ENCODE measurements at regions not wholly inside any gene's neighbourhood (a gene's known extent, or its start where the extent isn't known, plus 50 kb on each side); places are given as distances from the start of the nearest gene placed in this dataset.

DNA sequence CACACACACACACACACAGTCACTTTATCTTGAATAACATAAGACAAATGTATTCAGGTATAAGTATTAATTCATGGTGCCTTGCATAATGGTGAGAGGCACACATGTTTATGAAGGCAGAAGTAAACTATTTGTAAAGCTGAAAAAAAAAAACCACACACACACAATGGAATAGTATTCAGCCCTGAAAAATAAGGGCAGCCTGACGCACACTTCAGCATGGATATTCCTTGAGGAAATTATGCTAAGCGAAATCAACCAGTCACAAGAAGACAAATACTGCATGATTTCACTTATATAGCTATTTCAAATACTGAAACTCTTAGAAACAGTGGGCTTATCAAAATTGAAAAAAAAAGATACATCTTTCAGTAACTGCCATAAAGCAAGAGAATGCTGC lies 200.2 kb upstream of the RBFOX1 start:
- no peak overlapping the region for H2BK15ac ChIP-seq (ENCODE audit: low read depth, low read length)
- no peaks in the 10 kb centered on the region for H4K20me1 ChIP-seq (ENCODE audit: insufficient read depth, low read length)
- no peak overlapping the region for H3K23ac ChIP-seq (ENCODE audit: low read depth, low read length)
- H3K9ac ChIP-seq (ENCODE audit: low read depth, low read length), result no peak overlapping the region
- no peak overlapping the region for H3K18ac ChIP-seq (ENCODE audit: low read depth, low read length)
- H3K79me1 ChIP-seq (ENCODE audit: low read depth in 1 of 2, low read length in 2 of 2), result no peaks in the 10 kb centered on the region
- ChIA-PET CTCF (no interaction called here), POLR2A (ENCODE audit: unreplicated experiment) (interaction anchor here (0.7 kb wide), 1 partner anchor 109 kb away, joined by 7 read pairs; no protein-coding TSS in a partner anchor)
- no peaks in the 10 kb centered on the region for H3K36me3 ChIP-seq (ENCODE audit: control insufficient read depth, insufficient read depth, low read length)
- WGBS, 2 experiments (ENCODE audit: extremely low coverage in 2 of 2, insufficient read length in 1 of 2), result no CpG with 5 or more reads among the region's 2 CpGs
- H3K4me2 ChIP-seq (ENCODE audit: low read depth, low read length), result no peak overlapping the region
- H2AK9ac ChIP-seq (replicated peaks; ENCODE audit: low read depth, low read length, poor library complexity), result no peak overlapping the region
- peaks cover 12% of the 10 kb centered on the region; the same call in 1 of the 2 replicates for H3K9me3 ChIP-seq (ENCODE audit: control insufficient read depth, insufficient read depth, low read length)
- intact Hi-C loops (cut with micrococcal nuclease) (no loop called here), in situ Hi-C loops (cut with MboI; ENCODE audit: low sequenced_read_pairs) (no loop called here), dilution Hi-C loops (cut with HindIII; ENCODE audit: low sequenced_read_pairs, unreplicated experiment) (no loop called here)
- no peak overlapping the region for H3K4ac ChIP-seq (ENCODE audit: low read depth, low read length)
- H3K27me3 ChIP-seq (ENCODE audit: control insufficient read depth, insufficient read depth, low read length), result no peaks in the 10 kb centered on the region
- no peak overlapping the region for H2BK5ac ChIP-seq (ENCODE audit: low read depth, low read length, poor library complexity, severe bottlenecking)
- H3K4me3 ChIP-seq (ENCODE audit: insufficient read depth, low read depth, low read length), result no peak overlapping the region
- no peaks in the 10 kb centered on the region for H3K4me1 ChIP-seq (ENCODE audit: control insufficient read depth, insufficient read depth, low read length)
- no peak overlapping the region for H2AFZ ChIP-seq (replicated peaks; ENCODE audit: low read length, poor library complexity)
- no peak overlapping the region for H3K56ac ChIP-seq (ENCODE audit: extremely low read depth, insufficient read depth, low read length)
- H4K91ac ChIP-seq (ENCODE audit: insufficient read depth, low read depth, low read length), result no peak overlapping the region
- DNase-seq (no peak), ATAC-seq (ENCODE audit: low read depth) (no peak)
- no peak overlapping the region for H4K8ac ChIP-seq (ENCODE audit: low read depth in 2 of 2, low read length in 2 of 2)
- no peaks in the 10 kb centered on the region for H3K9me1 ChIP-seq (ENCODE audit: insufficient read depth, low read length)
- TF ChIP-seq RCOR1 (IDR thresholded peaks at IDR 0.05; ENCODE audit: insufficient replicate concordance, low read length) (no peak), MAFK (IDR thresholded peaks at IDR 0.05; ENCODE audit: low read depth, low read length) (no peak), MAZ (IDR thresholded peaks at IDR 0.05; ENCODE audit: borderline replicate concordance, low read depth, low read length) (no peak), FOS (IDR thresholded peaks at IDR 0.05; ENCODE audit: low read depth, low read length) (no peak), POLR2A (IDR thresholded peaks at IDR 0.05; ENCODE audit: low read depth, low read length) (no peak), RAD21 (IDR thresholded peaks at IDR 0.05; ENCODE audit: low read length) (no peak), CEBPB (IDR thresholded peaks at IDR 0.05; ENCODE audit: low read depth, low read length) (no peak), NFE2L2 (IDR thresholded peaks at IDR 0.05; ENCODE audit: low read depth, low read length) (no peak), RFX5 (IDR thresholded peaks at IDR 0.05; ENCODE audit: low read depth, low read length) (no peak), CHD1 (IDR thresholded peaks at IDR 0.05; ENCODE audit: low read depth, low read length) (no peak), BHLHE40 (IDR thresholded peaks at IDR 0.05; ENCODE audit: low read depth, low read length) (no peak), MXI1 (IDR thresholded peaks at IDR 0.05; ENCODE audit: borderline replicate concordance, low read depth, low read length) (no peak), SMC3 (IDR thresholded peaks at IDR 0.05; ENCODE audit: low read depth, low read length) (no peak)
- TF ChIP-seq, protein P1, sequence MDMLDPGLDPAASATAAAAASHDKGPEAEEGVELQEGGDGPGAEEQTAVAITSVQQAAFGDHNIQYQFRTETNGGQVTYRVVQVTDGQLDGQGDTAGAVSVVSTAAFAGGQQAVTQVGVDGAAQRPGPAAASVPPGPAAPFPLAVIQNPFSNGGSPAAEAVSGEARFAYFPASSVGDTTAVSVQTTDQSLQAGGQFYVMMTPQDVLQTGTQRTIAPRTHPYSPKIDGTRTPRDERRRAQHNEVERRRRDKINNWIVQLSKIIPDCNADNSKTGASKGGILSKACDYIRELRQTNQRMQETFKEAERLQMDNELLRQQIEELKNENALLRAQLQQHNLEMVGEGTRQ (IDR thresholded peaks at IDR 0.05; ENCODE audit: low read depth, low read length), result no peak
- TF ChIP-seq, protein P2, sequence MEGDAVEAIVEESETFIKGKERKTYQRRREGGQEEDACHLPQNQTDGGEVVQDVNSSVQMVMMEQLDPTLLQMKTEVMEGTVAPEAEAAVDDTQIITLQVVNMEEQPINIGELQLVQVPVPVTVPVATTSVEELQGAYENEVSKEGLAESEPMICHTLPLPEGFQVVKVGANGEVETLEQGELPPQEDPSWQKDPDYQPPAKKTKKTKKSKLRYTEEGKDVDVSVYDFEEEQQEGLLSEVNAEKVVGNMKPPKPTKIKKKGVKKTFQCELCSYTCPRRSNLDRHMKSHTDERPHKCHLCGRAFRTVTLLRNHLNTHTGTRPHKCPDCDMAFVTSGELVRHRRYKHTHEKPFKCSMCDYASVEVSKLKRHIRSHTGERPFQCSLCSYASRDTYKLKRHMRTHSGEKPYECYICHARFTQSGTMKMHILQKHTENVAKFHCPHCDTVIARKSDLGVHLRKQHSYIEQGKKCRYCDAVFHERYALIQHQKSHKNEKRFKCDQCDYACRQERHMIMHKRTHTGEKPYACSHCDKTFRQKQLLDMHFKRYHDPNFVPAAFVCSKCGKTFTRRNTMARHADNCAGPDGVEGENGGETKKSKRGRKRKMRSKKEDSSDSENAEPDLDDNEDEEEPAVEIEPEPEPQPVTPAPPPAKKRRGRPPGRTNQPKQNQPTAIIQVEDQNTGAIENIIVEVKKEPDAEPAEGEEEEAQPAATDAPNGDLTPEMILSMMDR (conservative IDR thresholded peaks at IDR 0.05; ENCODE audit: low read depth, low read length), result no peak
- TF ChIP-seq, protein P3, sequence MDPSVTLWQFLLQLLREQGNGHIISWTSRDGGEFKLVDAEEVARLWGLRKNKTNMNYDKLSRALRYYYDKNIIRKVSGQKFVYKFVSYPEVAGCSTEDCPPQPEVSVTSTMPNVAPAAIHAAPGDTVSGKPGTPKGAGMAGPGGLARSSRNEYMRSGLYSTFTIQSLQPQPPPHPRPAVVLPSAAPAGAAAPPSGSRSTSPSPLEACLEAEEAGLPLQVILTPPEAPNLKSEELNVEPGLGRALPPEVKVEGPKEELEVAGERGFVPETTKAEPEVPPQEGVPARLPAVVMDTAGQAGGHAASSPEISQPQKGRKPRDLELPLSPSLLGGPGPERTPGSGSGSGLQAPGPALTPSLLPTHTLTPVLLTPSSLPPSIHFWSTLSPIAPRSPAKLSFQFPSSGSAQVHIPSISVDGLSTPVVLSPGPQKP (IDR thresholded peaks at IDR 0.05; ENCODE audit: borderline replicate concordance, low read depth, low read length), result no peak
- H3K27ac ChIP-seq (ENCODE audit: insufficient read depth, low read length), result no peak overlapping the region
- no peak overlapping the region for H4K5ac ChIP-seq (ENCODE audit: low read depth, low read length)
- no TSS peak for BruUV-seq (replicated peaks)
- H2AK5ac ChIP-seq (ENCODE audit: low read depth, low read length), result no peak overlapping the region
- no peak overlapping the region for H2BK20ac ChIP-seq (ENCODE audit: low read depth, low read length)
- H3K14ac ChIP-seq (replicated peaks; ENCODE audit: low read depth, low read length), result no peak overlapping the region
- H2BK120ac ChIP-seq (ENCODE audit: low read depth, low read length), result no peak overlapping the region
